ENCODE measurements at regions not wholly inside any gene's neighbourhood (a gene's known extent, or its start where the extent isn't known, plus 50 kb on each side); places are given as distances from the start of the nearest gene placed in this dataset.

- TF ChIP-seq CTCF (conservative IDR thresholded peaks at IDR 0.05; ENCODE audit: low read depth, low read length) (no peak), ELK1 (IDR thresholded peaks at IDR 0.05; ENCODE audit: borderline replicate concordance, low read depth, low read length) (no peak)
Measured at GRCh38 chr13:84118839-84119409, 236.7 kb upstream of the SLITRK1 start.

All from IMR-90 (cell line).